ENCODE measurements at regions not wholly inside any gene's neighbourhood (a gene's known extent, or its start where the extent isn't known, plus 50 kb on each side); places are given as distances from the start of the nearest gene placed in this dataset.

- no peak for TF ChIP-seq CTCF (IDR thresholded peaks at IDR 0.05)
- no peak for TF ChIP-seq ZFX (IDR thresholded peaks at IDR 0.05; ENCODE audit: borderline replicate concordance)
These were observed 538.2 kb upstream of the SEMA3D start for GRCh38 chr7:85725026-85725425.
